ENCODE measurements at regions not wholly inside any gene's neighbourhood (a gene's known extent, or its start where the extent isn't known, plus 50 kb on each side); places are given as distances from the start of the nearest gene placed in this dataset.
A peak's percentile ranks its signal among the peaks of the same experiment; 100 is the strongest.

DNA sequence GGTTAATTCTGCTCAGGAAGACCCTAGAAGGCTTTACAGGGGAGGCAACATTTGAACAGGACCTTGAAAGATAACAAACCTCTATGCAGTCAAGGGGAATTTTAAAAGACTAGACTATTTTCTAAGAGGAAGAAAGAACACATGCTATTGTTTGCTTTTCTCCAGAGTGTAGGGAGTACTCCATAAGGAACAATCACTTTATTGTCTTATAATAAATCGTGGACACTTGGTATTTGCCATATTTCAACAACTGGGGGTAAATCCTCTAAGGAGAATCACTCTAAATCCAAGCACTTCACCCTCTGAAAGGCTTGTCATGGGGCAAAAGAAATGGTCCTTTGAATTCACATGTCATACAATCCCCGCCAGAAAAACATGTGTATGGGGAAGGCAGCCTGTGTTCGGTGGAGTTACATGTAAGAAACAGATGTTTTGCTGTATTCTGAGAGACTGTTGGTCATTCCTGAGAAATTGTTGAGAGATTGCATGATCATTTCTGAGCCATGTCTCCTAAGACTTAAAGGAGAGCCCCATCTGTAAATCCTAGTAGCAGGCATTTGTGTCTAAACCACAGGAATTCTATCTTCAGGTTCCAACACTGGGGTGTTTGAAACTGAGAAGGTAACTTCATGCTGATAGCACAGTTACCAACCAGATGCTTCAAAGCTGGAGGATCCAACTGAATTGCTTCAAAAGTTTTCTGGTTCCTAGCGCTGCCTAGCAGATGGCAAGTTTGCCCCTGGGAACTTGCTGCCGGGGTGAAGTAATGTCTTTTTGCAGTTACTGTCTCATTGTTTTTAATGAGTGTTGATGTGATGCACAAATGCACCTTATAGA is 66.8 kb downstream of the FZD4 start:
- Mint-ChIP-seq H3K4me1 (ENCODE audit: low read depth, unreplicated experiment) (peaks cover 19% of the 10 kb centered on the region), H3K27me3 (ENCODE audit: low read depth, unreplicated experiment) (no peaks in the 10 kb centered on the region), H3K4me3 (ENCODE audit: unreplicated experiment) (peak overlapping the region; percentile 50), H3K36me3 (ENCODE audit: low read depth, unreplicated experiment) (peaks cover 11% of the 10 kb centered on the region), H3K27ac (ENCODE audit: unreplicated experiment) (peak overlapping the region; percentile 92), H3K9me3 (ENCODE audit: unreplicated experiment) (no peaks in the 10 kb centered on the region)
- Histone ChIP-seq H3K4me1 (ENCODE audit: insufficient read depth, low read length) (peaks cover 8% of the 10 kb centered on the region), H3K4me2 (ENCODE audit: low read length) (peak overlapping the region; percentile 54), H3K9me3 (ENCODE audit: insufficient read depth, low read depth, low read length) (no peaks in the 10 kb centered on the region), H3K36me3 (ENCODE audit: insufficient read depth, low read length) (no peaks in the 10 kb centered on the region), H3K4me3 (ENCODE audit: insufficient read depth, low read depth, low read length) (no peak overlapping the region), H3K27me3 (ENCODE audit: insufficient read depth, low read length) (no peaks in the 10 kb centered on the region), H4K20me1 (ENCODE audit: insufficient read depth, low read length) (no peaks in the 10 kb centered on the region), H3K27ac (ENCODE audit: low read depth, low read length) (no peak overlapping the region), H3K79me2 (ENCODE audit: insufficient read depth, low read length) (no peaks in the 10 kb centered on the region), H2AFZ (ENCODE audit: low read depth, low read length) (no peak overlapping the region), H3K9ac (ENCODE audit: low read length) (no peak overlapping the region)
- no peak for TF ChIP-seq EZH2 (IDR thresholded peaks at IDR 0.05; ENCODE audit: insufficient read depth, low read length)
- TF ChIP-seq, protein P1, sequence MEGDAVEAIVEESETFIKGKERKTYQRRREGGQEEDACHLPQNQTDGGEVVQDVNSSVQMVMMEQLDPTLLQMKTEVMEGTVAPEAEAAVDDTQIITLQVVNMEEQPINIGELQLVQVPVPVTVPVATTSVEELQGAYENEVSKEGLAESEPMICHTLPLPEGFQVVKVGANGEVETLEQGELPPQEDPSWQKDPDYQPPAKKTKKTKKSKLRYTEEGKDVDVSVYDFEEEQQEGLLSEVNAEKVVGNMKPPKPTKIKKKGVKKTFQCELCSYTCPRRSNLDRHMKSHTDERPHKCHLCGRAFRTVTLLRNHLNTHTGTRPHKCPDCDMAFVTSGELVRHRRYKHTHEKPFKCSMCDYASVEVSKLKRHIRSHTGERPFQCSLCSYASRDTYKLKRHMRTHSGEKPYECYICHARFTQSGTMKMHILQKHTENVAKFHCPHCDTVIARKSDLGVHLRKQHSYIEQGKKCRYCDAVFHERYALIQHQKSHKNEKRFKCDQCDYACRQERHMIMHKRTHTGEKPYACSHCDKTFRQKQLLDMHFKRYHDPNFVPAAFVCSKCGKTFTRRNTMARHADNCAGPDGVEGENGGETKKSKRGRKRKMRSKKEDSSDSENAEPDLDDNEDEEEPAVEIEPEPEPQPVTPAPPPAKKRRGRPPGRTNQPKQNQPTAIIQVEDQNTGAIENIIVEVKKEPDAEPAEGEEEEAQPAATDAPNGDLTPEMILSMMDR (IDR thresholded peaks at IDR 0.05; ENCODE audit: insufficient read depth, low read depth, low read length), result no peak
- DNase-seq (ENCODE audit: low read depth), result peak; percentile 89
- FAIRE-seq, result peak; percentile 82

DNA sequence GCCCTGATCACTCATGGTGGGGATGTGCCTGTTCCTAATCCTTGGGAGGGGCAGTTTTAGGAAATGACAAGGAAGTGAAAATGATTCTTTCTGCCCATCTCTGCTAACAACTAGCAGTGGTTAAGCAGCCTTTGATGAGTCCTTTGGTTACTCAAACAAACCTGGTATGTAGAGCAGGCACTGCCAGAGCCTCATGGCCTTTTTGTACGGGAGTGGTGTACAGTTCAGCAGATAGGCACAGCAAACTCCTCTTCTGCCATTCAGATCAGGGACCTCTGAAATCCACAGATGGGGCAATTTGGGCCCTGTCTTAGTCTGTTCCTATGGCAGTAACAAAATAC is 66.2 kb downstream of the FZD4 start:
- Histone ChIP-seq H4K20me1 (ENCODE audit: insufficient read depth, low read length) (no peaks in the 10 kb centered on the region), H3K9me3 (ENCODE audit: insufficient read depth, low read depth, low read length) (no peaks in the 10 kb centered on the region), H3K36me3 (ENCODE audit: insufficient read depth, low read length) (no peaks in the 10 kb centered on the region), H3K79me2 (ENCODE audit: insufficient read depth, low read length) (no peaks in the 10 kb centered on the region), H3K9ac (ENCODE audit: low read length) (no peak overlapping the region), H3K27ac (ENCODE audit: low read depth, low read length) (no peak overlapping the region), H2AFZ (ENCODE audit: low read depth, low read length) (no peak overlapping the region), H3K4me2 (ENCODE audit: low read length) (peak overlapping the region; percentile 54), H3K4me3 (ENCODE audit: insufficient read depth, low read depth, low read length) (no peak overlapping the region), H3K27me3 (ENCODE audit: insufficient read depth, low read length) (no peaks in the 10 kb centered on the region), H3K4me1 (ENCODE audit: insufficient read depth, low read length) (peaks cover 8% of the 10 kb centered on the region)
- Mint-ChIP-seq H3K27me3 (ENCODE audit: low read depth, unreplicated experiment) (no peaks in the 10 kb centered on the region), H3K4me1 (ENCODE audit: low read depth, unreplicated experiment) (peaks cover 19% of the 10 kb centered on the region), H3K36me3 (ENCODE audit: low read depth, unreplicated experiment) (peaks cover 8% of the 10 kb centered on the region), H3K4me3 (ENCODE audit: unreplicated experiment) (peak overlapping the region; percentile 50), H3K27ac (ENCODE audit: unreplicated experiment) (peak overlapping the region; percentile 92), H3K9me3 (ENCODE audit: unreplicated experiment) (no peaks in the 10 kb centered on the region)
- TF ChIP-seq, protein P1 (IDR thresholded peaks at IDR 0.05; ENCODE audit: insufficient read depth, low read depth, low read length), result no peak
- FAIRE-seq, result no peak
- no peak for DNase-seq (ENCODE audit: low read depth)

DNA sequence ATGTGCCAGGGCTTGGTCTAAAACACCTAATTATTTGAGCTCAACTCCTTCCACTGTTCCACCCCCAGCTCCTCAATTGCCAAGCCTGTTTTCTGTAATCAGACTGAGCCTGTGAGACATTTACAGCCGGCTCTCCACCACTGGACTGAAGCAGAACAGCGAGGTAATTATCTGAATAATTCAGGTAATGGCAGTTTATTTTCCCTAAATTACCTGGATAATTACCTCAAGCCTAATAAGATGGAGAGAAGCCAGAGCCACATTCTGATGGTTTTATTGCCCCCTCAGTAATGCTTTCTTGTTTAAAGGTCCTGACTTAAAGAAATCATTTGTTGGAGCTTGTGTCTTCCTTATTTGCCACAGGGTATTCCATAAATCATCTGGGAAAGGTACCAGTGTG is 64.2 kb downstream of the FZD4 start:
- Mint-ChIP-seq H3K27me3 (ENCODE audit: low read depth, unreplicated experiment) (no peaks in the 10 kb centered on the region), H3K27ac (ENCODE audit: unreplicated experiment) (no peak overlapping the region), H3K4me1 (ENCODE audit: low read depth, unreplicated experiment) (peaks cover 19% of the 10 kb centered on the region), H3K4me3 (ENCODE audit: unreplicated experiment) (no peak overlapping the region), H3K9me3 (ENCODE audit: unreplicated experiment) (no peaks in the 10 kb centered on the region), H3K36me3 (ENCODE audit: low read depth, unreplicated experiment) (peaks cover 2% of the 10 kb centered on the region)
- Histone ChIP-seq H3K4me2 (ENCODE audit: low read length) (no peak overlapping the region), H3K9me3 (ENCODE audit: insufficient read depth, low read depth, low read length) (no peaks in the 10 kb centered on the region), H4K20me1 (ENCODE audit: insufficient read depth, low read length) (no peaks in the 10 kb centered on the region), H3K9ac (ENCODE audit: low read length) (no peak overlapping the region), H3K27me3 (ENCODE audit: insufficient read depth, low read length) (no peaks in the 10 kb centered on the region), H3K27ac (ENCODE audit: low read depth, low read length) (no peak overlapping the region), H3K4me3 (ENCODE audit: insufficient read depth, low read depth, low read length) (no peak overlapping the region), H3K4me1 (ENCODE audit: insufficient read depth, low read length) (peaks cover 8% of the 10 kb centered on the region), H3K36me3 (ENCODE audit: insufficient read depth, low read length) (no peaks in the 10 kb centered on the region), H2AFZ (ENCODE audit: low read depth, low read length) (no peak overlapping the region), H3K79me2 (ENCODE audit: insufficient read depth, low read length) (no peaks in the 10 kb centered on the region)
- DNase-seq (ENCODE audit: low read depth), result no peak
- TF ChIP-seq, protein P1 (IDR thresholded peaks at IDR 0.05; ENCODE audit: insufficient read depth, low read depth, low read length), result no peak
- TF ChIP-seq EZH2 (IDR thresholded peaks at IDR 0.05; ENCODE audit: insufficient read depth, low read length), result no peak
- no peak for FAIRE-seq
